Liver (tissue), 3 donors: ENCODE measurements at regions not wholly inside any gene's neighbourhood (a gene's known extent, or its start where the extent isn't known, plus 50 kb on each side); places are given as distances from the start of the nearest gene placed in this dataset.

Experiments used
- CTCF ChIP-seq: fragments of 150-350 bp; IDR thresholded peaks from 2 replicates; pipeline ENCODE4 v1.5.1; 2017; ENCODE audit warnings: improper control_type of control experiment, low read depth, low read length; ENCODE audit not compliant: missing input control
- EGR1 ChIP-seq, 2 donors: IDR thresholded peaks; 2 replicates each; pipeline ENCODE4 v1.6.1; 2016 to 2018; ENCODE audit warnings: antibody characterized with exemption in 2 of 2, low read depth in 2 of 2
- GABPA ChIP-seq, 2 donors: IDR thresholded peaks in 1 of 2; conservative IDR thresholded peaks in 1 of 2; 2 replicates each; pipeline ENCODE4 v1.6.1; 2016; ENCODE audit warnings: antibody characterized with exemption in 2 of 2, mild to moderate bottlenecking in 1 of 2, moderate library complexity in 1 of 2
- JUND ChIP-seq, 2 donors: IDR thresholded peaks; 2 replicates each; pipeline ENCODE4 v1.6.1; 2016; ENCODE audit warnings: antibody characterized with exemption in 2 of 2
- NR2F2 ChIP-seq: IDR thresholded peaks from 2 replicates; pipeline ENCODE4 v1.6.1; 2016; ENCODE audit warnings: antibody characterized with exemption
- RAD21 ChIP-seq, 2 donors: IDR thresholded peaks; 2 replicates each; pipeline ENCODE4 v1.6.1; 2016; ENCODE audit warnings: antibody characterized with exemption in 2 of 2, mild to moderate bottlenecking in 2 of 2
- RXRA ChIP-seq, 2 donors: IDR thresholded peaks; 2 replicates each; pipeline ENCODE4 v1.6.1; 2017 to 2018; ENCODE audit warnings: antibody characterized with exemption in 2 of 2, mild to moderate bottlenecking in 1 of 2
- SP1 ChIP-seq: IDR thresholded peaks from 2 replicates; pipeline ENCODE4 v1.6.1; 2018; ENCODE audit warnings: antibody characterized with exemption, mild to moderate bottlenecking
- TAF1 ChIP-seq: conservative IDR thresholded peaks from 2 replicates; pipeline ENCODE4 v1.6.1; 2016; ENCODE audit warnings: antibody characterized with exemption, mild to moderate bottlenecking
- YY1 ChIP-seq: IDR thresholded peaks from 2 replicates; pipeline ENCODE4 v1.6.1; 2016; ENCODE audit warnings: antibody characterized with exemption, mild to moderate bottlenecking
- TF ChIP-seq, protein P1 (sequence below): IDR thresholded peaks from 2 replicates; pipeline ENCODE4 v1.6.1; 2016; ENCODE audit warnings: antibody characterized with exemption, mild to moderate bottlenecking
- donor health status: healthy.
- donor health status: healthy.

GRCh38 chr2:56969513-56969912 lies 785.7 kb downstream of the CCDC85A start:
- no peak for TF ChIP-seq RAD21 (IDR thresholded peaks at IDR 0.05)
- TF ChIP-seq GABPA (IDR thresholded peaks at IDR 0.05 in 1 of 2, conservative IDR thresholded peaks at IDR 0.05 in 1 of 2) = no peak
- TF ChIP-seq EGR1 (IDR thresholded peaks at IDR 0.05; ENCODE audit: low read depth in 2 of 2) = no peak
- no peak for TF ChIP-seq CTCF
- TF ChIP-seq, protein P1, sequence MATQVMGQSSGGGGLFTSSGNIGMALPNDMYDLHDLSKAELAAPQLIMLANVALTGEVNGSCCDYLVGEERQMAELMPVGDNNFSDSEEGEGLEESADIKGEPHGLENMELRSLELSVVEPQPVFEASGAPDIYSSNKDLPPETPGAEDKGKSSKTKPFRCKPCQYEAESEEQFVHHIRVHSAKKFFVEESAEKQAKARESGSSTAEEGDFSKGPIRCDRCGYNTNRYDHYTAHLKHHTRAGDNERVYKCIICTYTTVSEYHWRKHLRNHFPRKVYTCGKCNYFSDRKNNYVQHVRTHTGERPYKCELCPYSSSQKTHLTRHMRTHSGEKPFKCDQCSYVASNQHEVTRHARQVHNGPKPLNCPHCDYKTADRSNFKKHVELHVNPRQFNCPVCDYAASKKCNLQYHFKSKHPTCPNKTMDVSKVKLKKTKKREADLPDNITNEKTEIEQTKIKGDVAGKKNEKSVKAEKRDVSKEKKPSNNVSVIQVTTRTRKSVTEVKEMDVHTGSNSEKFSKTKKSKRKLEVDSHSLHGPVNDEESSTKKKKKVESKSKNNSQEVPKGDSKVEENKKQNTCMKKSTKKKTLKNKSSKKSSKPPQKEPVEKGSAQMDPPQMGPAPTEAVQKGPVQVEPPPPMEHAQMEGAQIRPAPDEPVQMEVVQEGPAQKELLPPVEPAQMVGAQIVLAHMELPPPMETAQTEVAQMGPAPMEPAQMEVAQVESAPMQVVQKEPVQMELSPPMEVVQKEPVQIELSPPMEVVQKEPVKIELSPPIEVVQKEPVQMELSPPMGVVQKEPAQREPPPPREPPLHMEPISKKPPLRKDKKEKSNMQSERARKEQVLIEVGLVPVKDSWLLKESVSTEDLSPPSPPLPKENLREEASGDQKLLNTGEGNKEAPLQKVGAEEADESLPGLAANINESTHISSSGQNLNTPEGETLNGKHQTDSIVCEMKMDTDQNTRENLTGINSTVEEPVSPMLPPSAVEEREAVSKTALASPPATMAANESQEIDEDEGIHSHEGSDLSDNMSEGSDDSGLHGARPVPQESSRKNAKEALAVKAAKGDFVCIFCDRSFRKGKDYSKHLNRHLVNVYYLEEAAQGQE = no peak
- no peak for TF ChIP-seq JUND (IDR thresholded peaks at IDR 0.05)
- TF ChIP-seq NR2F2 = no peak
- no peak for TF ChIP-seq SP1
- no peak for TF ChIP-seq YY1
- TF ChIP-seq TAF1 = no peak
- no peak for TF ChIP-seq RXRA (IDR thresholded peaks at IDR 0.05)
